ENCODE measurements at regions not wholly inside any gene's neighbourhood (a gene's known extent, or its start where the extent isn't known, plus 50 kb on each side); places are given as distances from the start of the nearest gene placed in this dataset.

DNA sequence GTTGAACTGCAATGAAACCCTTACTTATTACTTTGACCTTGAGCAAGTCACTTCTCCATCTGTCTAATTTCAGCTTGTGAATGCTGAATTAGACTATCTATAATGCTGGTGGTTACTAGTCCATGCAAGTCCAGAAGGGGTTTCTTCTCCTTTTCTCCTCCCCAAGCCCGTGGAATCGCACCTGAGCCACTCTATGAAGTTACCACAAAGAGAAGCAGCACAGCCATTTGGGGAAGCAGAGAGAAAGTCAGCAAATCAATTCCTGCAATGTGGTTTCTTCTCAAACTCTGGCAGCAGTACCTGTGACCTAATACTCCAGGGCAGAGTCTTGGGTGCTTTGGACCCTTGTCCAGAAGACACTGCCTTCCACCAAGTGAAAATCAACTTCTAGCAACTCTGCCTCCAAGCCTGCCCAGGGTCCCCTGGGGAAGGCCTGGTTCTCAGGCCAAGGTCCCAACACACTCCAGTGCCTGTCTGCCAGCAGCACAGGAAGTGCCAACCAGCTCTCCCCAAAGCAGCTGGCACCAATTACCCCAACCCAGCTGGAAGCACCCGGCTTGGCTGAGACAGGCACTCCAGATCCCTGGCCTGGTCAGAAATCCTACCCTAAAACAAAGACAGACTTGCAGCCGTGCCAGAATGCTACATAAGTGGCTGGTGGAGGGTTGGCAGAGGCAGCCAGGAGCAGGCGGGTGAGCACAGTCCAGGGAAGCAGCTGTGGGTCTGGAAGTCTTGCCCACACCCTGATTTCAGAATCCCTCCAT is 200.3 kb downstream of the LSM5 start:
- H3K27ac ChIP-seq (ENCODE audit: low read depth, low read length) = no peak overlapping the region
- H3K4me3 ChIP-seq (ENCODE audit: insufficient read depth, low read length) = no peak overlapping the region
- no peak for DNase-seq (ENCODE audit: insufficient read length, low spot score, missing footprints)
- H3K27me3 ChIP-seq (ENCODE audit: insufficient read depth, low read length) = no peaks in the 10 kb centered on the region
- H3K4me1 ChIP-seq (ENCODE audit: insufficient read depth, low read length) = no peaks in the 10 kb centered on the region
- no peaks in the 10 kb centered on the region for H4K20me1 ChIP-seq (ENCODE audit: insufficient read depth, low read length)
- no peaks in the 10 kb centered on the region for H3K36me3 ChIP-seq (ENCODE audit: insufficient read depth, low read length)
- no peak overlapping the region for H3K4me2 ChIP-seq (ENCODE audit: insufficient read depth, low read length)
- no peaks in the 10 kb centered on the region for H3K79me2 ChIP-seq (ENCODE audit: insufficient read depth, low read length)
- no peak overlapping the region for H2AFZ ChIP-seq (ENCODE audit: low read length)
- TF ChIP-seq, protein P1, sequence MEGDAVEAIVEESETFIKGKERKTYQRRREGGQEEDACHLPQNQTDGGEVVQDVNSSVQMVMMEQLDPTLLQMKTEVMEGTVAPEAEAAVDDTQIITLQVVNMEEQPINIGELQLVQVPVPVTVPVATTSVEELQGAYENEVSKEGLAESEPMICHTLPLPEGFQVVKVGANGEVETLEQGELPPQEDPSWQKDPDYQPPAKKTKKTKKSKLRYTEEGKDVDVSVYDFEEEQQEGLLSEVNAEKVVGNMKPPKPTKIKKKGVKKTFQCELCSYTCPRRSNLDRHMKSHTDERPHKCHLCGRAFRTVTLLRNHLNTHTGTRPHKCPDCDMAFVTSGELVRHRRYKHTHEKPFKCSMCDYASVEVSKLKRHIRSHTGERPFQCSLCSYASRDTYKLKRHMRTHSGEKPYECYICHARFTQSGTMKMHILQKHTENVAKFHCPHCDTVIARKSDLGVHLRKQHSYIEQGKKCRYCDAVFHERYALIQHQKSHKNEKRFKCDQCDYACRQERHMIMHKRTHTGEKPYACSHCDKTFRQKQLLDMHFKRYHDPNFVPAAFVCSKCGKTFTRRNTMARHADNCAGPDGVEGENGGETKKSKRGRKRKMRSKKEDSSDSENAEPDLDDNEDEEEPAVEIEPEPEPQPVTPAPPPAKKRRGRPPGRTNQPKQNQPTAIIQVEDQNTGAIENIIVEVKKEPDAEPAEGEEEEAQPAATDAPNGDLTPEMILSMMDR (IDR thresholded peaks at IDR 0.05; ENCODE audit: extremely low read depth, low read depth, low read length) = no peak
- no peaks in the 10 kb centered on the region for H3K9me3 ChIP-seq (ENCODE audit: low read depth, low read length)

DNA sequence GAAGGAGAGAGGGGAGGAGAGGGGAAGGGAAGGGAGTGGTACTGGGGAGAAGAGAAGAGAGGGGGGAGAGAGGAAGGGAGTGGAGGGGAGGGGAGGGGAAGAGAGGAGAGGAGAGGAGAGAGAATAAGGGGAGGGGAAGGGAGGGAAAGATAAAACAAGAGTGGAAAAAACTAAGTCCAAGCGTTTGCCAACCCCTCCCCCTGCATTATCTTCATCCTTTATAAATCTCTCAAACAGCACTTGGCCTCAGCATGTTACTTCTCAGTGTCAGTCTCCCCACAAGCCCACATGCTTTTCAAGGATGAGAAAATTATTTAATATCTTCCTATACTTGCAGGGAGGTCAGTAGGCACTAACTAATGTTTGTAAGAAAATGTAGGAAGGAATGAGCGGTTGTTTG is 204.5 kb downstream of the LSM5 start:
- no peaks in the 10 kb centered on the region for H4K20me1 ChIP-seq (ENCODE audit: insufficient read depth, low read length)
- TF ChIP-seq, protein P1 (IDR thresholded peaks at IDR 0.05; ENCODE audit: extremely low read depth, low read depth, low read length) = no peak

DNA sequence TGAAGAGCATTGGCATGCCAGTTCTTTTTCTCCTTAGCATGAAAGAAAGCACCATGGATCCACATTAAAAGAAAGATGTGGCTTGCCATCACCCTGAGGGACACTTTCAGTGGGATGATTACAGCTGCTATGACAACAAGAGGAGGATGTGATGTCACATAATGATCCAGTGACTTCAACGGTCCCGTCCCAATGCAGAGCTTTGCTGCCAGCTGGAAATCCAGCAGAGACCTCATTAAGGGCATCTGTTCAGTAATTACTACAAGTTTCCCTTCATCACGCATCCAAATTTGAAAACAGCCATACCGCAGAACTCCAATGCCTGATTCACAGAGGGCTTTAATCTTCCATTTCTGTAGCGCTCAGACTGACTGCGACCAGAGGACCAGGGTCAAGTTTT is 206.6 kb downstream of the LSM5 start:
- Histone ChIP-seq H3K79me2 (ENCODE audit: insufficient read depth, low read length) (no peaks in the 10 kb centered on the region), H2AFZ (ENCODE audit: low read length) (no peak overlapping the region), H3K36me3 (ENCODE audit: insufficient read depth, low read length) (no peaks in the 10 kb centered on the region), H3K4me3 (ENCODE audit: insufficient read depth, low read length) (no peak overlapping the region), H3K27ac (ENCODE audit: low read depth, low read length) (no peak overlapping the region), H3K27me3 (ENCODE audit: insufficient read depth, low read length) (no peaks in the 10 kb centered on the region), H3K4me1 (ENCODE audit: insufficient read depth, low read length) (no peaks in the 10 kb centered on the region), H4K20me1 (ENCODE audit: insufficient read depth, low read length) (no peaks in the 10 kb centered on the region), H3K9me3 (ENCODE audit: low read depth, low read length) (no peaks in the 10 kb centered on the region), H3K4me2 (ENCODE audit: insufficient read depth, low read length) (no peak overlapping the region)
- peak; percentile 70 for DNase-seq (ENCODE audit: insufficient read length, low spot score, missing footprints)
- TF ChIP-seq, protein P1 (IDR thresholded peaks at IDR 0.05; ENCODE audit: extremely low read depth, low read depth, low read length) = no peak

More for the DNA sequence above, 204.5 kb downstream of the LSM5 start:
- no peaks in the 10 kb centered on the region for H3K27me3 ChIP-seq (ENCODE audit: insufficient read depth, low read length)
- no peak overlapping the region for H2AFZ ChIP-seq (ENCODE audit: low read length)
- H3K4me2 ChIP-seq (ENCODE audit: insufficient read depth, low read length) = no peak overlapping the region
- H3K36me3 ChIP-seq (ENCODE audit: insufficient read depth, low read length) = no peaks in the 10 kb centered on the region
- DNase-seq (ENCODE audit: insufficient read length, low spot score, missing footprints) = peak; percentile 64
- no peaks in the 10 kb centered on the region for H3K79me2 ChIP-seq (ENCODE audit: insufficient read depth, low read length)
- H3K27ac ChIP-seq (ENCODE audit: low read depth, low read length) = no peak overlapping the region
- H3K4me3 ChIP-seq (ENCODE audit: insufficient read depth, low read length) = no peak overlapping the region
- H3K4me1 ChIP-seq (ENCODE audit: insufficient read depth, low read length) = no peaks in the 10 kb centered on the region
- H3K9me3 ChIP-seq (ENCODE audit: low read depth, low read length) = no peaks in the 10 kb centered on the region

GRCh38 chr7:32279500-32279899 is 209.3 kb upstream of the PDE1C start:
- DNase-seq (ENCODE audit: insufficient read length, low spot score, missing footprints) = no peak
- no peaks in the 10 kb centered on the region for H3K27me3 ChIP-seq (ENCODE audit: insufficient read depth, low read length)
- H3K4me3 ChIP-seq (ENCODE audit: insufficient read depth, low read length) = no peak overlapping the region
- no peak overlapping the region for H3K4me2 ChIP-seq (ENCODE audit: insufficient read depth, low read length)
- H3K9me3 ChIP-seq (ENCODE audit: low read depth, low read length) = no peaks in the 10 kb centered on the region
- TF ChIP-seq, protein P1 (IDR thresholded peaks at IDR 0.05; ENCODE audit: extremely low read depth, low read depth, low read length) = no peak
- H4K20me1 ChIP-seq (ENCODE audit: insufficient read depth, low read length) = no peaks in the 10 kb centered on the region
- H3K36me3 ChIP-seq (ENCODE audit: insufficient read depth, low read length) = no peaks in the 10 kb centered on the region
- H3K27ac ChIP-seq (ENCODE audit: low read depth, low read length) = no peak overlapping the region
- no peaks in the 10 kb centered on the region for H3K79me2 ChIP-seq (ENCODE audit: insufficient read depth, low read length)
- H3K4me1 ChIP-seq (ENCODE audit: insufficient read depth, low read length) = no peaks in the 10 kb centered on the region
- no peak overlapping the region for H2AFZ ChIP-seq (ENCODE audit: low read length)

All from osteoblast (primary cell).